ENCODE measurements at regions not wholly inside any gene's neighbourhood (a gene's known extent, or its start where the extent isn't known, plus 50 kb on each side); places are given as distances from the start of the nearest gene placed in this dataset.

GRCh38 chr13:84543962-84544361 lies 661.7 kb upstream of the SLITRK1 start (continued):
- TF ChIP-seq REST (IDR thresholded peaks at IDR 0.05; ENCODE audit: unreplicated experiment) (no peak), NANOG (IDR thresholded peaks at IDR 0.05; ENCODE audit: borderline replicate concordance) (no peak), ZNF331 (CRISPR knock-in tag; IDR thresholded peaks at IDR 0.05; ENCODE audit: low read depth) (no peak), ETS1 (IDR thresholded peaks at IDR 0.05) (no peak)

- no peak overlapping the region for H3K27ac Mint-ChIP-seq
Observed at GRCh38 chr13:84542348-84542747, 660.1 kb upstream of the SLITRK1 start.

More at GRCh38 chr13:84542348-84542747, 660.1 kb upstream of the SLITRK1 start:
- H3K79me2 ChIP-seq (replicated peaks; ENCODE audit: insufficient read depth) = no peaks in the 10 kb centered on the region
- no peak overlapping the region for H3K27ac ChIP-seq (ENCODE audit: low read depth)
- no peak overlapping the region for H2AFZ ChIP-seq
- H3F3A ChIP-seq (replicated peaks; ENCODE audit: low read depth) = no peaks in the 10 kb centered on the region
- no peaks in the 10 kb centered on the region for H3K27me3 Mint-ChIP-seq (ENCODE audit: insufficient read depth, low read depth, poor library complexity)
- no peaks in the 10 kb centered on the region for H3K4me1 Mint-ChIP-seq
- no peaks in the 10 kb centered on the region for H3K9me2 ChIP-seq (ENCODE audit: insufficient read depth)
- no peaks in the 10 kb centered on the region for H3K36me3 ChIP-seq (ENCODE audit: insufficient read depth)
- DNase-seq (ENCODE audit: low spot score) = no peak
- no peak for TF ChIP-seq NANOG (IDR thresholded peaks at IDR 0.05; ENCODE audit: borderline replicate concordance)
- TF ChIP-seq JUNB (IDR thresholded peaks at IDR 0.05; ENCODE audit: unreplicated experiment) = no peak
- no peak for TF ChIP-seq ZNF462 (CRISPR knock-in tag; IDR thresholded peaks at IDR 0.05)
- TF ChIP-seq STAT1 (IDR thresholded peaks at IDR 0.05; ENCODE audit: unreplicated experiment) = no peak
- no peak for TF ChIP-seq ZNF331 (CRISPR knock-in tag; IDR thresholded peaks at IDR 0.05; ENCODE audit: low read depth)
- TF ChIP-seq ETS1 (IDR thresholded peaks at IDR 0.05) = no peak
- TF ChIP-seq EZH2 (IDR thresholded peaks at IDR 0.05; ENCODE audit: low read depth, unreplicated experiment) = no peak
- TF ChIP-seq POLR2AphosphoS5 (IDR thresholded peaks at IDR 0.05; ENCODE audit: low read depth) = no peak
- no peaks in the 10 kb centered on the region for H3K36me3 Mint-ChIP-seq (ENCODE audit: low read depth)
- H3K4me3 ChIP-seq = no peak overlapping the region
- H3K4me3 Mint-ChIP-seq = no peak overlapping the region
- H3K9me3 Mint-ChIP-seq = peaks cover 4% of the 10 kb centered on the region; the same call in 1 of the 3 replicates
- no peak for ATAC-seq
- no peak overlapping the region for H3K4me2 ChIP-seq
- no peaks in the 10 kb centered on the region for H4K20me1 ChIP-seq (replicated peaks; ENCODE audit: insufficient read depth)
- H3K4me1 ChIP-seq (ENCODE audit: insufficient read depth) = no peaks in the 10 kb centered on the region
- no peaks in the 10 kb centered on the region for H3K27me3 ChIP-seq (ENCODE audit: insufficient read depth)
